ENCODE measurements at regions not wholly inside any gene's neighbourhood (a gene's known extent, or its start where the extent isn't known, plus 50 kb on each side); places are given as distances from the start of the nearest gene placed in this dataset.

- no peak overlapping the region for H3K4me3 ChIP-seq (replicated peaks; ENCODE audit: insufficient read depth, low read length)
- no peak for TF ChIP-seq SPI1 (IDR thresholded peaks at IDR 0.05; ENCODE audit: borderline replicate concordance, low read depth)
- TF ChIP-seq REST (IDR thresholded peaks at IDR 0.05; ENCODE audit: insufficient replicate concordance, low read depth), result no peak
- TF ChIP-seq GABPA (IDR thresholded peaks at IDR 0.05; ENCODE audit: low read depth), result no peak
- no peak for TF ChIP-seq POLR2AphosphoS5 (IDR thresholded peaks at IDR 0.05; ENCODE audit: low read depth)
- TF ChIP-seq CTCF (IDR thresholded peaks at IDR 0.05; ENCODE audit: insufficient read depth, low read length), result no peak
- DNase-seq (ENCODE audit: low read depth in 1 of 2, low spot score in 1 of 2), result no peak
- H3K27ac ChIP-seq (replicated peaks), result no peak overlapping the region
- no peaks in the 10 kb centered on the region for H3K27me3 ChIP-seq (ENCODE audit: insufficient read depth, poor library complexity, severe bottlenecking)
Measured at GRCh38 chr17:55652825-55653224, 69.8 kb downstream of the TMEM100 start.

GRCh38 chr17:55652114-55652823 lies 70.4 kb downstream of the TMEM100 start:
- H3K27me3 ChIP-seq (ENCODE audit: insufficient read depth, poor library complexity, severe bottlenecking), result no peaks in the 10 kb centered on the region
- TF ChIP-seq CTCF (IDR thresholded peaks at IDR 0.05; ENCODE audit: insufficient read depth, low read length) (no peak), GABPA (IDR thresholded peaks at IDR 0.05; ENCODE audit: low read depth) (no peak), SPI1 (IDR thresholded peaks at IDR 0.05; ENCODE audit: borderline replicate concordance, low read depth) (no peak), POLR2AphosphoS5 (IDR thresholded peaks at IDR 0.05; ENCODE audit: low read depth) (no peak), REST (IDR thresholded peaks at IDR 0.05; ENCODE audit: insufficient replicate concordance, low read depth) (no peak)
- H3K4me3 ChIP-seq (replicated peaks; ENCODE audit: insufficient read depth, low read length), result no peak overlapping the region
- no peak for DNase-seq (ENCODE audit: low read depth in 1 of 2, low spot score in 1 of 2)
- no peak overlapping the region for H3K27ac ChIP-seq (replicated peaks)

- TF ChIP-seq SPI1 (IDR thresholded peaks at IDR 0.05; ENCODE audit: borderline replicate concordance, low read depth) (peak; percentile 17; the same call in 1 of the 2 replicates), REST (IDR thresholded peaks at IDR 0.05; ENCODE audit: insufficient replicate concordance, low read depth) (no peak)
- Histone ChIP-seq H3K27me3 (ENCODE audit: insufficient read depth, poor library complexity, severe bottlenecking) (no peaks in the 10 kb centered on the region), H3K27ac (replicated peaks) (no peak overlapping the region), H3K4me3 (replicated peaks; ENCODE audit: insufficient read depth, low read length) (no peak overlapping the region)
- DNase-seq (ENCODE audit: low read depth in 1 of 2, low spot score in 1 of 2), result no peak
Measured at GRCh38 chr17:55649957-55650597, 72.6 kb downstream of the TMEM100 start.
